ENCODE measurements at regions not wholly inside any gene's neighbourhood (a gene's known extent, or its start where the extent isn't known, plus 50 kb on each side); places are given as distances from the start of the nearest gene placed in this dataset.

DNA sequence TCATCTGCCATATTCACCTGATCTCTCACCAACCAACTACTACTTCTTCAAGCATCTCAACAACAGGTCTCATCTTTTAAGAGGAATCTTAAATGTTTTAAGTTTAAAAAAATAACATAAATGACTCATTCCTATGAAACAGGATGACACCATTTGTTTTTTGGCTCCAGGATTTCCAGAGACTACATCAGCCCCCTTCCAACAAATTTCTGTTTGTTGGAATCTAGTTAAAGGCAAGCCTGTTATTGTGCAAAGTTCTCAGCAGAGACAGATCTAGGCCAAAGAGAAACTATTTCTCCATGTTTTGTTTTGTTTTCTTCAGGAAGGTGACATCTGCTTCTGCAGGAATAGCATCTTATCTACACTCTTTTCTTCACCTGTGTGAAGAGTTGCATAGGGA is 204.8 kb upstream of the SH3BP4 start:
- Histone ChIP-seq H3K36me3 (ENCODE audit: insufficient read depth, low read length) (no peaks in the 10 kb centered on the region), H3K27ac (ENCODE audit: low read depth, low read length) (no peak overlapping the region), H3K4me1 (ENCODE audit: control insufficient read depth, insufficient read depth, low read length, unreplicated experiment) (peaks cover 5% of the 10 kb centered on the region), H3K27me3 (ENCODE audit: insufficient read depth, low read length) (no peaks in the 10 kb centered on the region), H3K4me3 (ENCODE audit: low read depth, low read length) (no peak overlapping the region), H3K79me2 (ENCODE audit: control insufficient read depth, insufficient read depth, low read length, unreplicated experiment) (no peaks in the 10 kb centered on the region), H2AFZ (ENCODE audit: low read length, unreplicated experiment) (no peak overlapping the region)

DNA sequence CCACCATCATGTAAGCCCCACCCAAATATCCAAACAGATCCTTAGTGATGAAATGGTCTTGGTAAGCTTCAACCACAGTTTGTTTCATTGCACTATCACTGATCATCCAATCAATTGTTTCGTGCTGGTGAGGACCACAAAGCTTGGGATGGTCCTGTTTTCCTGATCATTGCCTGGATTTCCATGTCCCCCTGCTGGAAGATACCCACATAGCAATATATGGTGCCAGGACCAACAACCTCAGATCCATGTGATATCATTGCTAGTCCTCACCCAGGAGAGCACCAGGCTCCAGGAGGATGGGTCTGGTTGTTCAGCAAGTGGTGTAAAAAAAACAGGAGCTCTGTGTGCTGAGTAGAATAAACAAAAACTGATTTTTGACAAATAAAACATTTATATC is 206.5 kb upstream of the SH3BP4 start:
- peaks cover 5% of the 10 kb centered on the region for H3K4me1 ChIP-seq (ENCODE audit: control insufficient read depth, insufficient read depth, low read length, unreplicated experiment)
- H3K36me3 ChIP-seq (ENCODE audit: insufficient read depth, low read length) = no peaks in the 10 kb centered on the region
- no peak overlapping the region for H2AFZ ChIP-seq (ENCODE audit: low read length, unreplicated experiment)
- H3K27me3 ChIP-seq (ENCODE audit: insufficient read depth, low read length) = no peaks in the 10 kb centered on the region
- H3K4me3 ChIP-seq (ENCODE audit: low read depth, low read length) = no peak overlapping the region
- H3K27ac ChIP-seq (ENCODE audit: low read depth, low read length) = no peak overlapping the region
- H3K79me2 ChIP-seq (ENCODE audit: control insufficient read depth, insufficient read depth, low read length, unreplicated experiment) = no peaks in the 10 kb centered on the region

DNA sequence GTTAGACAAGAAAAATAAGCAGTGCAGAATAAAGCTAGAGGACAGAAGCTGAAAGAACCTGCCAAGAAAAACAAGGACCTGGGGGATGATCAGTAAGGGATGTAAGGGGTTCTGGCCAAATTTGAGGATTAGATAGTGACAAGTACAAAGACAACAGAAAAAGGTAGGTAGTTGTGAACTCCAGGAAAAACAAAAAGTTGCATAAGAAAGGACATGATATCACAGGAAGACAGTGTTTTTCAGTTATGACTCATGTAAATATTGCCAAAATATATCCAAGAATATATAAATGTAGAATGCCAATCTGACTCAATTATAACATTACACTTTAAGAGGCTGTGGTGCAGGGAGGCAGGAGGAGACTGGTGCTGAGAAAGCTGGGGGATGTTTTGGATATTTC is 209.8 kb upstream of the SH3BP4 start:
- Histone ChIP-seq H3K36me3 (ENCODE audit: insufficient read depth, low read length) (no peaks in the 10 kb centered on the region), H2AFZ (ENCODE audit: low read length, unreplicated experiment) (no peak overlapping the region), H3K27me3 (ENCODE audit: insufficient read depth, low read length) (no peaks in the 10 kb centered on the region), H3K79me2 (ENCODE audit: control insufficient read depth, insufficient read depth, low read length, unreplicated experiment) (no peaks in the 10 kb centered on the region), H3K4me3 (ENCODE audit: low read depth, low read length) (no peak overlapping the region), H3K4me1 (ENCODE audit: control insufficient read depth, insufficient read depth, low read length, unreplicated experiment) (no peaks in the 10 kb centered on the region), H3K27ac (ENCODE audit: low read depth, low read length) (peak overlapping the region; percentile 44)

DNA sequence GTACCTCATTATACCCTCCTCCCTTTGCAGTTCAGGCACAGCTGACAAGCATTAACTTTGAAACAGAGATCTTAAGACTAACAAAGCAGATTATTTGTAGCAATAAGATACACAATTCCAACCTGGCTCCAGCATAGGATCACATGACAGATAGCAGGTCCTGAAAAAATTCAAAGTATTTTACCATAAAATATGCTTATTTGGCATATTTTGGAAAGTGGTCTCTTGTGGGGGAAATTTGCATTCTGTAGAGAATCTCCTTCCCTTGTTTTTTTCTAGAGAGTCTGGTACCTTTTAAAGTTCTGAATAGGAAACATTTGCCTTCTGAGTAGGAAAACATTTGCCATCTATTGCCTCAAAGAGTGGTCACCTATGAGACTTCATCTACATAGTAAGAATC is 212.8 kb upstream of the SH3BP4 start:
- H3K36me3 ChIP-seq (ENCODE audit: insufficient read depth, low read length) = no peaks in the 10 kb centered on the region
- no peak overlapping the region for H2AFZ ChIP-seq (ENCODE audit: low read length, unreplicated experiment)
- no peaks in the 10 kb centered on the region for H3K27me3 ChIP-seq (ENCODE audit: insufficient read depth, low read length)
- H3K4me1 ChIP-seq (ENCODE audit: control insufficient read depth, insufficient read depth, low read length, unreplicated experiment) = no peaks in the 10 kb centered on the region
- no peaks in the 10 kb centered on the region for H3K79me2 ChIP-seq (ENCODE audit: control insufficient read depth, insufficient read depth, low read length, unreplicated experiment)
- no peak overlapping the region for H3K4me3 ChIP-seq (ENCODE audit: low read depth, low read length)
- no peak overlapping the region for H3K27ac ChIP-seq (ENCODE audit: low read depth, low read length)

DNA sequence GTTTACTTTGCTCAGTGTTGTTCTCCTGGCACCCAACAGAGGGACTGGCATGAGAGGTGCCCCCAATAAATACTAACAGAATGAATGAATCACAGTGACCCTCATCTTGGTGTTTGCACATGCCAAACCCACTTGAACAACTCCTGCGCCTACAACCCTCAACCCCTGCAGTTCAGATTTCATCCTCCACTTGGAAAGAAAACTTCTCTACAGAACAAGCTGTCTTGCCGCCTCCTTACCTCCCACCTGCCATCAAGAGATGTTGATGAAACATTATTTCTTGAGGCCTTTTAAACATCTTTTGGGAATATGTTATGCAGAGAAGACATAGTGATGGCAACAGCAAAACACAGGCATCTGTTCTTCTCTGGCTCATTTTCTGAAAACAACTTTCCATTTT is 216.0 kb upstream of the SH3BP4 start:
- no peak overlapping the region for H3K4me3 ChIP-seq (ENCODE audit: low read depth, low read length)
- no peaks in the 10 kb centered on the region for H3K4me1 ChIP-seq (ENCODE audit: control insufficient read depth, insufficient read depth, low read length, unreplicated experiment)
- no peaks in the 10 kb centered on the region for H3K36me3 ChIP-seq (ENCODE audit: insufficient read depth, low read length)
- no peak overlapping the region for H3K27ac ChIP-seq (ENCODE audit: low read depth, low read length)
- H3K79me2 ChIP-seq (ENCODE audit: control insufficient read depth, insufficient read depth, low read length, unreplicated experiment) = no peaks in the 10 kb centered on the region
- no peak overlapping the region for H2AFZ ChIP-seq (ENCODE audit: low read length, unreplicated experiment)
- no peaks in the 10 kb centered on the region for H3K27me3 ChIP-seq (ENCODE audit: insufficient read depth, low read length)

DNA sequence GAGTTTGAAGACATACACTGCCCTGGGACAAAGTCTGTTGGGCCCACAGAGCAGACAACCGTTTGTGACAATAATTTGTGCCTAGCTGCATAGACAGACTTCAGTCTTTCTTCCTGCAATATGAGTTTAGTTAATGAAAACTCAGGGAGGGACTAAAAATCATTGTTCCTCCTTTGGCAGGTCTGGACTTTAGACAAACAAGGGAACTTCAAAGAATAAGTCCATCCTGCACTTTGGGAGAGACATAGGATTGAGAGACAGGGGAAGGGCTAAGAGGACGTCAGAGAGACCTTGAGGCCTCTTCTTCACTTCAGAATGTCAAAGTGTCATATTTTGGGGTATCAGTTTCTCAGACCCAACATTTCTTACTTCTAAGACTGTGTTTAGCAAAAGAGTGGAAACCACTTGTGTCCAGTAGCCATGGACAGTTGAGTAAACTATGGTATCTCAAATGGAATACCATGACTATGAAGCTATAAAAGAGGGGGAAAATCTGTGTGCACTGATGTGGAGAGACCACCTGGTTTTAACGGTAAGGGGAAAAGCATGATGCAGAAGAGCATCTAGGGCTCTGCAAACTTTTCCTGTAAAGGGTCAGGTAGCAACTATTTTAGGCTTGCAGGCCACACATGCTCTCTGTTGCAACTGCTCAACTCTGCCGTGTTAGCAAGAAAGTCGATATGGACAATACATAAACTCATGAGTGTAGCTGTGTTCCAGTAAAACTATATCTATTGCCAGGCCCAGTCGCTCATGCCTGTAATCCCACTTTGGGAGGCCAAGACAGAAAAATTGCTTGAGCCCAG is 217.8 kb upstream of the SH3BP4 start:
- no peak overlapping the region for H3K4me3 ChIP-seq (ENCODE audit: low read depth, low read length)
- no peaks in the 10 kb centered on the region for H3K4me1 ChIP-seq (ENCODE audit: control insufficient read depth, insufficient read depth, low read length, unreplicated experiment)
- H3K27ac ChIP-seq (ENCODE audit: low read depth, low read length) = no peak overlapping the region
- no peak overlapping the region for H2AFZ ChIP-seq (ENCODE audit: low read length, unreplicated experiment)
- no peaks in the 10 kb centered on the region for H3K27me3 ChIP-seq (ENCODE audit: insufficient read depth, low read length)
- no peaks in the 10 kb centered on the region for H3K36me3 ChIP-seq (ENCODE audit: insufficient read depth, low read length)
- no peaks in the 10 kb centered on the region for H3K79me2 ChIP-seq (ENCODE audit: control insufficient read depth, insufficient read depth, low read length, unreplicated experiment)

DNA sequence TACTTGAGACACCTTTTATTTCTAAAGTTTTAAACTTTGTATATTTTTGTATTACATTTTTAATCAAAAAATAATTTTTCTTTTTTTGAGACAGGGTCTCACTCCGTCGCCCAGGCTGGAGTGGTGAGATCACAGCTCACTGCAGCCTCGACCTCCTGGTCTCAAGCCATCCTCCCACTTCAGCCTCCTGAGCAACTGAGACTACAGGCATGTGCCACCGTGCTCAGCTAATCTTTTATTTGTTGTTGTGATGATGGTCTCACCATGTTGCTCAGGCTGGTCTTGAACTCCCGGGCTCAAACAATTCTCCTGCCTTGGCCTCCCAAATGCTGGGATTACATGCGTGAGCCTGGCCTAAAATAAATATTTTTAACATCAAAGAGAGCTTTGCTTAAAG is 218.7 kb upstream of the SH3BP4 start:
- H3K36me3 ChIP-seq (ENCODE audit: insufficient read depth, low read length) = no peaks in the 10 kb centered on the region
- H3K79me2 ChIP-seq (ENCODE audit: control insufficient read depth, insufficient read depth, low read length, unreplicated experiment) = no peaks in the 10 kb centered on the region
- H3K4me3 ChIP-seq (ENCODE audit: low read depth, low read length) = no peak overlapping the region
- no peaks in the 10 kb centered on the region for H3K27me3 ChIP-seq (ENCODE audit: insufficient read depth, low read length)
- H3K4me1 ChIP-seq (ENCODE audit: control insufficient read depth, insufficient read depth, low read length, unreplicated experiment) = no peaks in the 10 kb centered on the region
- H2AFZ ChIP-seq (ENCODE audit: low read length, unreplicated experiment) = no peak overlapping the region
- no peak overlapping the region for H3K27ac ChIP-seq (ENCODE audit: low read depth, low read length)

DNA sequence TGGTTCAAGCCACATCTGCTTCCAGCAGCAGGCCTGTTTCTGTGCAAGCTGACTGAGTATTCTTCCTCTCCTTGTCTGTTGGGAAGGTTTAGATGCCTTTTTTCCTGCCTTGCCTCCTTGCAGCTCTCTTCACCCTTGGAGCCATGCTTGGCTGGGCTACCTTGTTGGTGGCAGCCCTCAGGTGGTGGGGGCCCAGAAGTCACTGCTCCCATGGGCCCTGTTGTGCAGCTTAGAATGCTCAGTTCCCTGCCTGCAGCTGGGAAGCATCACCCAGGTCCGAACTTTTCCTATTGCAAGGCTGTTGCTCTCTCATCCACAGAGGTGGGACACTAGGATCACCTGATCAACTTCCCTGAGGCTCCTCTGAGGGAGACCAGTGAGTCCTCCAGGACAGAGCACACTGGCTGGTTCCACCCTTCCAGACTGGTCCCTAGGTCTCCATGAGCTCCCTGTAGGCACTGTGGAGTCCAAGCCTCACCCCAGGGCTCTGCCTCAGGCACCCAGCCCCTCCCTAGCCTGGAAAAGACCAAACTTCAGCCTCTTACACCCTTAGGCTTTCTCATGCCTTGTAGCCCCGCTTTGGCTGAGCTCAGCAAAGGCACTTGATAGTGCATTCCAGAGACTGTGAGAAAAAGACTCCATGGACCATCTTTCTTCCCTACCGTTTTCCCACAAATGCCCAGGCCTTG is 219.3 kb upstream of the SH3BP4 start:
- Histone ChIP-seq H2AFZ (ENCODE audit: low read length, unreplicated experiment) (no peak overlapping the region), H3K27ac (ENCODE audit: low read depth, low read length) (no peak overlapping the region)

DNA sequence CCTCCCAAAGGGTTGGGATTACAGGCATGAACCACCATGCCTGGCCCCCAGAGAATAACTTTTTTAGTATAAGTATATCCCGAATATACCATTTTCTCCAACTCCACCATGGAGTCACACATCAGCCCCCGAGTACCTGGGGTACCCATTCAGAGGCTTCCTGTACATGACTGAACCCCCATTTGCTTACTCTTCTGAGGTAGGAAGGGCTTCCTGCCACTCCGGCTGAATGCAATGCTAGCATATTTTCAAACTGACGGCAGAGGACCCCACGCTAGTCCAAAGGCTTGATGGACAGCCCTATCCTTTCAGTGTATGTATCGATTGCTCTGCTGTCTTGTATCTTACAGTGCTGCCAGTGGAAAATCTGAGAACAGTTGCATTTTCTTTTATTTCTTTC is 220.6 kb upstream of the SH3BP4 start:
- no peak overlapping the region for H3K27ac ChIP-seq (ENCODE audit: low read depth, low read length)
- H3K27me3 ChIP-seq (ENCODE audit: insufficient read depth, low read length) = no peaks in the 10 kb centered on the region
- no peak overlapping the region for H2AFZ ChIP-seq (ENCODE audit: low read length, unreplicated experiment)
- H3K4me1 ChIP-seq (ENCODE audit: control insufficient read depth, insufficient read depth, low read length, unreplicated experiment) = peaks cover 1% of the 10 kb centered on the region
- H3K36me3 ChIP-seq (ENCODE audit: insufficient read depth, low read length) = no peaks in the 10 kb centered on the region
- H3K4me3 ChIP-seq (ENCODE audit: low read depth, low read length) = no peak overlapping the region
- no peaks in the 10 kb centered on the region for H3K79me2 ChIP-seq (ENCODE audit: control insufficient read depth, insufficient read depth, low read length, unreplicated experiment)

More for the DNA sequence above, 219.3 kb upstream of the SH3BP4 start:
- no peak overlapping the region for H3K4me3 ChIP-seq (ENCODE audit: low read depth, low read length)
- H3K79me2 ChIP-seq (ENCODE audit: control insufficient read depth, insufficient read depth, low read length, unreplicated experiment) = no peaks in the 10 kb centered on the region
- no peaks in the 10 kb centered on the region for H3K4me1 ChIP-seq (ENCODE audit: control insufficient read depth, insufficient read depth, low read length, unreplicated experiment)
- no peaks in the 10 kb centered on the region for H3K36me3 ChIP-seq (ENCODE audit: insufficient read depth, low read length)
- H3K27me3 ChIP-seq (ENCODE audit: insufficient read depth, low read length) = no peaks in the 10 kb centered on the region

DNA sequence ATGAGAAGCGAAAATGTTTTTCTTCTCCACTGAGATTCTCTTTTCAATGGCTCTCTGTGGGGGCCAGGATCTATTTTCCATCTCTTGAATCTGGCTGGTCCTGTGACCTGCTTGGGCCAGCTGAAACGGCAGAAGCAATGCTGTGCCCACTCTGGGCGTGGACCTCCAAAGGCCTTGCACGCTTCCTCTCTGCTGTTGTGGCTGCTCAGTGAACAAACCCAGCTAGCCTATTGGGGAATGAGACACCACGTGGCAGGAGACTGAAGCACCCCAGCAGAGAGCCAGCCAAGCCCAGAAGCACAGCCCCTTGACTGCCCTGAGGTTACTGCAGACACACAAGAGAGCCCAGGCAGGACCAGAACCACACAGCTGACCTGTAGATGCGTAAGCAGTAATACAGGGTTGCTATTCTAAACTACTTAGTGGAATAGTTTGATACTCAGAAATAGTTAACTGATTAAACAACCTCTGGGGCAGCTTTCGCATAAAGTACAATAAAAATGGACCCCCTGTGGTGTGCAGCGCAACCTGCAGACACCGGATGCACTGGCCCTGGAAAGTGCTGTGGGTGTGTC is 221.7 kb upstream of the SH3BP4 start:
- H3K27me3 ChIP-seq (ENCODE audit: insufficient read depth, low read length) = no peaks in the 10 kb centered on the region
- H2AFZ ChIP-seq (ENCODE audit: low read length, unreplicated experiment) = no peak overlapping the region

More for the DNA sequence above, 221.7 kb upstream of the SH3BP4 start:
- Histone ChIP-seq H3K4me3 (ENCODE audit: low read depth, low read length) (no peak overlapping the region), H3K4me1 (ENCODE audit: control insufficient read depth, insufficient read depth, low read length, unreplicated experiment) (peaks cover 12% of the 10 kb centered on the region), H3K36me3 (ENCODE audit: insufficient read depth, low read length) (no peaks in the 10 kb centered on the region), H3K27ac (ENCODE audit: low read depth, low read length) (no peak overlapping the region), H3K79me2 (ENCODE audit: control insufficient read depth, insufficient read depth, low read length, unreplicated experiment) (no peaks in the 10 kb centered on the region)

Measured in ACC112 (cell line).